ENCODE measurements at regions not wholly inside any gene's neighbourhood (a gene's known extent, or its start where the extent isn't known, plus 50 kb on each side); places are given as distances from the start of the nearest gene placed in this dataset.

DNA sequence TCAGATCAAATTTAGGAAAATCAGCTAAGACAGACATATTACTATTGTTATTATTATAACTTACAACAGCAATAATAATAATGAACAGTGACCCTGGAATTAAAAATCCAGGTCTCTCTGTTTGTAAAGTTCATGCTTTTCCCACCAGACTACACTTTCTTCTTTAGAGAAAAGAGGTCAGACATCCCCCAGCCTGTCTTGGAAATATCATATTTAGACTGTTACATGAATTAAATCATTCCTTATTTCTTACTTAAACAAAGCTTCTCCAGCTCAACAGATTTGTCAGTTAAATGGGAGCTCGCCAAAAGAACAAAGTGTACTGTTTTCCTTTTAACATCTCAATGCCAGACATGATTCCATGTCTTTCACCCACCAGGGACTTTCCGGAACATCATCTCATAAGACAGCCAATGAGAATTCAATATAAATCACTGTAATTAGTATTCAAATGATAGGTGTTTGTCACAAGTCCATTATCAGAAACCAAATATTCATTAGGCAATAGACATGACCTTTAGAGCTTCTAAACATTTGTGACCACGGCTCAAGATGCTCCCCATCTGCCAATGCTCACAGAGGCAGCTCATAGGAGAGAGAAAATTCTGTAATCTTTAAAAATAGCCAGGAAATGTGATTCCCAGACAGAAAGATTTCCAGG, 351.9 kb downstream of the ENC1 start:
- Histone ChIP-seq H3K56ac (replicated peaks; ENCODE audit: insufficient read length, low read depth, low read length) (no peak overlapping the region), H3K79me2 (ENCODE audit: control insufficient read depth in 1 of 2, insufficient read depth in 2 of 2, low read length in 2 of 2) (no peaks in the 10 kb centered on the region), H3K9me3 (ENCODE audit: insufficient read depth in 2 of 2, low read depth in 1 of 2, low read length in 1 of 2) (no peaks in the 10 kb centered on the region), H3K27me3 (replicated peaks in 1 of 4; ENCODE audit: control insufficient read depth in 3 of 4, extremely low read depth in 1 of 4, insufficient read depth in 3 of 4, low read length in 3 of 4) (no peaks in the 10 kb centered on the region), H2BK15ac (ENCODE audit: low read length) (no peak overlapping the region), H3K9ac (replicated peaks in 1 of 4; ENCODE audit: extremely low read depth in 1 of 4, low read depth in 3 of 4, low read length in 3 of 4) (no peak overlapping the region), H3K23ac (ENCODE audit: insufficient read length) (no peak overlapping the region), H2AK5ac (ENCODE audit: low read depth, low read length) (no peak overlapping the region), H2BK20ac (ENCODE audit: low read length) (no peak overlapping the region), H3K79me1 (ENCODE audit: low read depth, low read length) (no peaks in the 10 kb centered on the region), H3K36me3 (ENCODE audit: control insufficient read depth in 2 of 4, insufficient read depth in 4 of 4, low read length in 3 of 4) (no peaks in the 10 kb centered on the region), H2AFZ (ENCODE audit: low read length) (no peak overlapping the region), H3K23me2 (ENCODE audit: low read depth, low read length) (no peaks in the 10 kb centered on the region), H3K4me1 (replicated peaks in 1 of 4; ENCODE audit: control insufficient read depth in 3 of 4, insufficient read depth in 4 of 4, low read length in 3 of 4) (no peaks in the 10 kb centered on the region), H4K20me1 (replicated peaks in 1 of 2; ENCODE audit: control insufficient read depth in 1 of 2, insufficient read depth in 2 of 2, low read length in 2 of 2) (no peaks in the 10 kb centered on the region), H2BK5ac (ENCODE audit: low read depth, low read length) (no peak overlapping the region), H4K91ac (replicated peaks; ENCODE audit: insufficient read length, low read length) (no peak overlapping the region), H2BK12ac (ENCODE audit: low read depth, low read length) (no peak overlapping the region), H3K27ac (ENCODE audit: low read depth, low read length) (no peak overlapping the region), H3K4me2 (ENCODE audit: insufficient read depth in 1 of 2, low read depth in 2 of 2, low read length in 2 of 2) (no peak overlapping the region), H4K5ac (ENCODE audit: insufficient read length, low read depth, low read length) (no peak overlapping the region), H4K8ac (ENCODE audit: extremely low read depth, insufficient read depth, low read length) (no peak overlapping the region), H2BK120ac (replicated peaks; ENCODE audit: low read depth, low read length) (no peak overlapping the region), H3K4ac (replicated peaks; ENCODE audit: insufficient read length, low read depth, low read length) (no peak overlapping the region), H3K14ac (ENCODE audit: insufficient read length) (no peak overlapping the region), H3K4me3 (ENCODE audit: extremely low read depth in 1 of 4, insufficient read depth in 2 of 4, low read depth in 3 of 4, low read length in 4 of 4) (no peak overlapping the region), H3K18ac (ENCODE audit: extremely low read depth, low read length) (no peak overlapping the region)
- TF ChIP-seq RNF2 (IDR thresholded peaks at IDR 0.05; ENCODE audit: borderline replicate concordance, low read depth, low read length, missing control alignments, poor library complexity, severe bottlenecking) (no peak), BCL11A (IDR thresholded peaks at IDR 0.05; ENCODE audit: low read depth in 2 of 2, low read length in 2 of 2) (no peak), SUZ12 (IDR thresholded peaks at IDR 0.05; ENCODE audit: low read length) (no peak), CREB1 (IDR thresholded peaks at IDR 0.05) (no peak), CHD2 (IDR thresholded peaks at IDR 0.05; ENCODE audit: low read length) (no peak)
- POLR2A ChIA-PET (ENCODE audit: partially characterized antibody): no interaction called here
- FAIRE-seq (no peak), DNase-seq (ENCODE audit: low read depth in 1 of 2, low spot score in 2 of 2) (no peak)
- 90% methylated on average over 3 of the region's 3 CpGs; no CpG with 5 or more reads in 1 of the 2 experiments for WGBS, 2 experiments (ENCODE audit: extremely low coverage in 1 of 2, insufficient coverage in 1 of 2, insufficient read length in 1 of 2, insufficient replicate concordance in 2 of 2, low coverage in 1 of 2, low lambda C conversion rate in 2 of 2, missing lambda C conversion rate in 1 of 2)
- CTCF ChIA-PET (ENCODE audit: partially characterized antibody): interaction anchor here (1.2 to 1.7 kb wide), 2 partner anchors 10 to 47 kb away, joined by 5 read pairs; no protein-coding TSS in a partner anchor
